ENCODE measurements at regions not wholly inside any gene's neighbourhood (a gene's known extent, or its start where the extent isn't known, plus 50 kb on each side); places are given as distances from the start of the nearest gene placed in this dataset.

- Mint-ChIP-seq H3K9me3 (no peaks in the 10 kb centered on the region), H3K4me3 (no peak overlapping the region), H3K27me3 (no peaks in the 10 kb centered on the region), H3K4me1 (no peaks in the 10 kb centered on the region), H3K36me3 (no peaks in the 10 kb centered on the region), H3K27ac (no peak overlapping the region)
- no peak for DNase-seq
- CTCF ChIA-PET: no interaction called here
Measured at GRCh38 chr16:66083171-66083570, 283.3 kb upstream of the CDH5 start.

DNA sequence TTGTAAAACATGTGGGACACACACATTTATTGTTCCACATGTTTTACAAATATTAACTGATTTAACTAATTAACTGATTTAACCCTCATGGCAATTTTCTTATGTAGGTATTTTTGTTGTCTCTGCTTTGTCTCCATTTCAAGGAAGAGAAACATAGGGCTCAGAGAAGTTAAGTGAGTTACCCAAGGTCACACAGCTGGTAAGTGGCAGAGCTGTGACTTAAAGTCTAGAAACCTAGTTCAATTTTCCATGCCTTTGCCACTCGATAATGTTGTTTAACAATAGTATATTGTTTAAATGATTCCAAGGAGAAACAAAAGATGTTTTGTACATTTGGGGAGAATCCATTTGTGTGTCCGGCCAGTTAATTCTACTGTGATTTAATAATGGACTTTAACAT, 284.1 kb upstream of the CDH5 start:
- Mint-ChIP-seq H3K36me3 (no peaks in the 10 kb centered on the region), H3K9me3 (no peaks in the 10 kb centered on the region), H3K27me3 (no peaks in the 10 kb centered on the region), H3K4me3 (no peak overlapping the region), H3K4me1 (no peaks in the 10 kb centered on the region), H3K27ac (no peak overlapping the region)
- no peak for DNase-seq
- CTCF ChIA-PET: no interaction called here

- CTCF ChIA-PET: no interaction called here
- no peaks in the 10 kb centered on the region for H3K4me1 Mint-ChIP-seq
- no peaks in the 10 kb centered on the region for H3K36me3 Mint-ChIP-seq
- no peaks in the 10 kb centered on the region for H3K9me3 Mint-ChIP-seq
- H3K4me3 Mint-ChIP-seq: no peak overlapping the region
- DNase-seq: no peak
- no peaks in the 10 kb centered on the region for H3K27me3 Mint-ChIP-seq
- no peak overlapping the region for H3K27ac Mint-ChIP-seq
Measured at GRCh38 chr16:66081775-66082366, 284.6 kb upstream of the CDH5 start.

DNA sequence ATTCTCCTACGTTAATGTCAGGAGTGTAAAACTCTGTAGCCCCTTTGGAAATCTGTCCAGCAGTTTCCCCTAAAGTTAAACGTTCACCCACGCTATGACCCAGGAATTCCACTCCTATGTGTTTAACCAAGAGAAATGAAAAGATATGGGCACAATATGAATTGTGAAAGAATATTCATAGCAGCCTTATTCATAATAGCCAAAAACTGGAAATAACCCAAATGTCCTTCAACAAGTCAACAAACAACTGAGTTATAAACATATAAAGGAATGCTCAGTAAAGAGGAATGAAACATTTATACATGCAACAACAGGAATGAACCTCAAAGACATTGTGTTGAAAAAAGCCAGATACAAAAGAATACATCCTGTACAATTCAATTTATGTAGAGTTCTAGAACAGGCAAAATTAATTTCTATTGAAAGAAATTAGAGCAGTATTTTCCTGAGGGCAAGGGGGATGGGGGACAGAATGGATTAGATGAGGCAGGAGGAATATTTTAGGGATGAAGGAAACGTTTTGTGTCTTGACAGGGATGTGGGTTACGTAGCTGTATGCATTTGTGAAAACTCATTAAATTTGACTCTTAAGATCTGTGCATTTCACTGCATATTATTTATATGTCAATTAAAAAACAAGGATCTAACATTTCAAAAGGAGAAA, 286.7 kb upstream of the CDH5 start:
- no peak overlapping the region for H3K27ac Mint-ChIP-seq
- CTCF ChIA-PET: no interaction called here
- H3K27me3 Mint-ChIP-seq: no peaks in the 10 kb centered on the region
- H3K9me3 Mint-ChIP-seq: no peaks in the 10 kb centered on the region
- H3K36me3 Mint-ChIP-seq: no peaks in the 10 kb centered on the region
- DNase-seq: no peak
- H3K4me1 Mint-ChIP-seq: no peaks in the 10 kb centered on the region
- no peak overlapping the region for H3K4me3 Mint-ChIP-seq

DNA sequence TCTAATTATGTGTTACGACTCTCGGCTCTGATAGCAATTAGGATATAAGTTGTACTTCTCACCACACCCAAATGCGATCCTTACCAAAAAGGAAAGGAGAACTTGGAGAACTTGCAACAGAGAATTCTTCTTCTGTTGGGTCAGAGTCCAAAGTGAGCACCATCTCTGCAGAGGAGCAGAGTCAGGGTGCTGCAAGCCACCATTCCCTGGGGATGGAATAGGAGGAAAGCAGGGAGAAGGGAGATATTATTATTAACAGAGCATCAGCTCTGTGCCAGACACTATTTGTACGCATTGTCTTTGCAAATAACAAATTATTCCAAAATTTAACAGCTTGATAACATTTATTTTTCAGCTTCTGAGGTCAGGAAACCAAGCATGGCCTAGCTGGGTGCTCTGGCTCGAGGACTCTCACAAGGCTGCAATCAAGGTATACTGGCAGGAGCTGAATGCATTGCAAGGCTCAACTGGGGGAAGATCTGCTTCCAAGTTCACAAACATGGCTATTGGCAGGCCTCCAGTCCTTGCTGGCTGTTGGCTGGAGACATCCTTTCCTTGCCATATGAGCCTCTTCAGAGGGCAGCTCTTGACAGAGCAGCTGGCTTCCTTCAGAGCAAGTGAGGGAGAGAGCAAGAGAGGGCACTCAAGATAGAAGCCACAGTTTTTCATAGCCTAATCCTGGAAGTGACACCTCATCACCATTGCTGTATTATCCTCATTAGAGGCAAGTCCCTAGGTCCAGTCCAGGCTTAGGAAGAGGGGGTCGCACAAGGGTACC, 296.2 kb upstream of the CDH5 start:
- Mint-ChIP-seq H3K9me3 (no peaks in the 10 kb centered on the region), H3K27me3 (no peaks in the 10 kb centered on the region), H3K27ac (no peak overlapping the region), H3K36me3 (no peaks in the 10 kb centered on the region), H3K4me3 (no peak overlapping the region), H3K4me1 (no peaks in the 10 kb centered on the region)
- DNase-seq: no peak
- CTCF ChIA-PET: no interaction called here

GRCh38 chr16:66069587-66069986, 296.9 kb upstream of the CDH5 start:
- H3K36me3 Mint-ChIP-seq: no peaks in the 10 kb centered on the region
- H3K9me3 Mint-ChIP-seq: no peaks in the 10 kb centered on the region
- no peak overlapping the region for H3K4me3 Mint-ChIP-seq
- no peak overlapping the region for H3K27ac Mint-ChIP-seq
- H3K27me3 Mint-ChIP-seq: no peaks in the 10 kb centered on the region
- CTCF ChIA-PET: no interaction called here
- H3K4me1 Mint-ChIP-seq: no peaks in the 10 kb centered on the region
- DNase-seq: no peak

DNA sequence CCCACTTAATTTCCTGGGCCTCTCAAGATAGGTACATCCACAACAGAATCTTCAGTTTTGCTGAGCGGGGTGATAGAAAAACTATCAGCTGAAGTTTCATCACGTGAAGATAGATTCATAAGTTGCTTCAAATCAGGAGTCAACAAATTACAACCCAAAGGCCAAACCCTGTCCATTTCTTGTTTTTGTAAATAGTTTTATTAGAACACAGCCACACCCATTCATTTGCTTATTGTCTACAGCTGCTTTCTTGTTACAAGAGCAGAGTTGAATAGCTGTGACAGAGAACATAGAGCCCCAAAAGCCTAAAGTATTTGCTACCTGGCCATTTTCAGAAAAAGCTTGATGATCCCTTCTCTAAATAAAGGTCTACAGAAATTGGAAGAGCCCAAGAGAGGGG, 300.1 kb upstream of the CDH5 start:
- no peaks in the 10 kb centered on the region for H3K27me3 Mint-ChIP-seq

GRCh38 chr16:66065925-66066324, 300.6 kb upstream of the CDH5 start:
- Mint-ChIP-seq H3K4me3 (no peak overlapping the region), H3K9me3 (no peaks in the 10 kb centered on the region), H3K27me3 (no peaks in the 10 kb centered on the region), H3K36me3 (no peaks in the 10 kb centered on the region), H3K4me1 (no peaks in the 10 kb centered on the region), H3K27ac (no peak overlapping the region)
- no peak for DNase-seq
- CTCF ChIA-PET: no interaction called here

More for the DNA sequence above, 300.1 kb upstream of the CDH5 start:
- H3K9me3 Mint-ChIP-seq: no peaks in the 10 kb centered on the region
- DNase-seq: no peak
- H3K4me3 Mint-ChIP-seq: no peak overlapping the region
- CTCF ChIA-PET: no interaction called here
- no peaks in the 10 kb centered on the region for H3K36me3 Mint-ChIP-seq
- no peaks in the 10 kb centered on the region for H3K4me1 Mint-ChIP-seq
- no peak overlapping the region for H3K27ac Mint-ChIP-seq

GRCh38 chr16:66064801-66065530, 301.5 kb upstream of the CDH5 start:
- Mint-ChIP-seq H3K4me1 (no peaks in the 10 kb centered on the region), H3K27ac (no peak overlapping the region), H3K9me3 (no peaks in the 10 kb centered on the region), H3K27me3 (no peaks in the 10 kb centered on the region), H3K4me3 (no peak overlapping the region), H3K36me3 (no peaks in the 10 kb centered on the region)
- DNase-seq: no peak
- CTCF ChIA-PET: no interaction called here

DNA sequence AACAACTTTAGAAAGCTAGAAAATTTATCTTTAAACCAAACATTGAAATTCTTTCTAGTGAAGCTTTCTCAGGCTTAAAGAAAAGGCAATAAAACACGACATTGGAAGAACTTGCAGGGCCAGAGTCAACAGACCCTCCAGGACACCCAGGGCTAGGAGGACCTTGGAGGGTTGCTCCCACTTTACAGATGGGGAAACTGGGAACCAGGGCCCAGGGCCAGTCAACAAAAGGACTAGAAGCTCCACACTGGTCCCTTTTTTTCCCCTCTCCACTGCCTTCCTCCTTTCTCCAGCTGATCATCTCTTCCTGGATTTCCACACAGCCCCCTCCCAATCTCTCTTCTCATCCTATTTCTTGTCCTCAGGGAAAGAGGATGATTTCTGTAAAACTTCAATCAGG, 307.7 kb upstream of the CDH5 start:
- no peaks in the 10 kb centered on the region for H3K4me1 Mint-ChIP-seq

DNA sequence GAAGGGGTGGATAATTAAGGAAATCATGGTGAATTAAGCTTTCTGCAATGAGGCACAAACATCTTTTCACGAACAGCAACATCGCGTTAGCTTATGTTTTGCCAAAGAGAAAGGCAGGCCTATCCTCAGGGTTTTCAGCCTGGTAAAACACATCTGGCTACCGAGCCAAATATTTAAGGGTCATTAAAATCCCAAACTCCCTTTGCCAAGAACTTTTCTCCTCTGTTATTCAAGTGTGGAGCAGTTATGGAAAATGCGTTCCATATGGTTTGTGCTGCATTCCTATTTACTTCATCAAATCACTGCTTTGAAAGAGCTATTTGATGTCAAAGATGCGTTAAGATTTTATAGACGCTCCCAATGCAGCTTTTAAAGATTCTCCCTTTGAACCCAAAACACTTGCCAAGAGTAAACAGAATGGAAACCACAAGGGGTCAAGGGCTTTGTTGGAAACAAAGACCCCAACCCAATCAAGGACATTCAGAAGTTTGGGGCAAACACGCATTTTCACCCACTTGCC, 308.3 kb upstream of the CDH5 start:
- Mint-ChIP-seq H3K27me3 (no peaks in the 10 kb centered on the region), H3K27ac (no peak overlapping the region), H3K4me3 (no peak overlapping the region), H3K36me3 (no peaks in the 10 kb centered on the region), H3K4me1 (no peaks in the 10 kb centered on the region), H3K9me3 (no peaks in the 10 kb centered on the region)
- DNase-seq: no peak
- CTCF ChIA-PET: no interaction called here

More for the DNA sequence above, 307.7 kb upstream of the CDH5 start:
- no peaks in the 10 kb centered on the region for H3K36me3 Mint-ChIP-seq
- H3K4me3 Mint-ChIP-seq: no peak overlapping the region
- DNase-seq: no peak
- CTCF ChIA-PET: no interaction called here
- H3K9me3 Mint-ChIP-seq: no peaks in the 10 kb centered on the region
- H3K27ac Mint-ChIP-seq: no peak overlapping the region
- no peaks in the 10 kb centered on the region for H3K27me3 Mint-ChIP-seq

GRCh38 chr16:66057057-66057456, 309.4 kb upstream of the CDH5 start:
- Mint-ChIP-seq H3K27ac (no peak overlapping the region), H3K9me3 (no peaks in the 10 kb centered on the region), H3K27me3 (no peaks in the 10 kb centered on the region), H3K36me3 (no peaks in the 10 kb centered on the region), H3K4me3 (no peak overlapping the region), H3K4me1 (no peaks in the 10 kb centered on the region)
- CTCF ChIA-PET: no interaction called here
- DNase-seq: no peak

DNA sequence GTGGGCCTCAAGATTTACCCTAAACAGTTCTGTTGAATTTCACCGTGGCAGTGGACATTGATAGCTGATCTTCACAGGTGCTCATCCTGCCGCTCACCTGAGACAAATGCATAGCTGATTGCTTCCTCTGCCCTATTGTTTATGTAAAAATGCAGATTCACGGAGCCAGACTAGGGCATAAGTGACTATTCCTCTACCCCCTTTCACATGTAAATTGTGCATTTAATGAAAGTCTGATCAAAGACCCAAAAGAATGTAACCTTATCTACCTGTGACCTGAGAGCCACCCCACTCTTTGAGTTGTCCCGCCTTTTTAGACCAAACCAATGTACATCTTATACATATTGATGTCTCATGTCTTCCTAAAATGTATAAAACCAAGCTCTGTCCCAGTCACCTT, 312.4 kb upstream of the CDH5 start:
- Mint-ChIP-seq H3K9me3 (no peaks in the 10 kb centered on the region), H3K36me3 (no peaks in the 10 kb centered on the region), H3K27ac (no peak overlapping the region), H3K4me3 (no peak overlapping the region), H3K4me1 (no peaks in the 10 kb centered on the region), H3K27me3 (no peaks in the 10 kb centered on the region)
- DNase-seq: no peak
- CTCF ChIA-PET: no interaction called here

DNA sequence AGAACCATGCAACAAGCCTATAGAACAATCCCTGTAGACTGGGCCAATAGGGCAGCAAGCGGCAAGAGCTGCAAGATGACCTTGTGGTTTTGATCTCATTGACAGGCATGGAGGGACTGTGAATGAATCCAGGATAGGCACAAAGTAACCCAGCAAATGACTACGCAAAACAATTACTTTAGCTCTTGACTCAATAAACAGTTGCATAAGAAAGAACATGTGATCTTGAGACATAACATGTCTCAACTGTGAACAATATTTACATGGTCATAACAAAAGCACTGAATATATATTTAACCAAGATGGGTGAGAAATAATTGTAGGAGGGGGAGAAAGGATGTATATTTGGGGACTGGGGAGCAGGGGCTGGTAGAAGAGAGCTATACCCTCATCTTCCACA, 313.7 kb upstream of the CDH5 start:
- Mint-ChIP-seq H3K9me3 (no peaks in the 10 kb centered on the region), H3K27me3 (no peaks in the 10 kb centered on the region), H3K4me1 (no peaks in the 10 kb centered on the region), H3K27ac (no peak overlapping the region), H3K36me3 (no peaks in the 10 kb centered on the region), H3K4me3 (no peak overlapping the region)
- CTCF ChIA-PET: no interaction called here
- no peak for DNase-seq

All from activated naive CD4-positive, alpha-beta T cell treated with anti-CD3 and anti-CD28 coated beads, Interleukin-2, amount 10 ng/mL, durations not matched to agents 7 days and 5 days (primary cell).